Gastrocnemius medialis (tissue), 4 donors: ENCODE measurements at regions not wholly inside any gene's neighbourhood (a gene's known extent, or its start where the extent isn't known, plus 50 kb on each side); places are given as distances from the start of the nearest gene placed in this dataset.

ENCODE experiments used
- ATAC-seq, 2 donors: fragments of 150-250 bp; one replicate each; pipeline ENCODE4 v1.9.1; 2016
- DNase-seq, 2 donors: peaks; one replicate each; pipeline ENCODE4 v3.0.0-alpha.2; 2019
- H3K27ac ChIP-seq, 4 donors: fragments of 200-600 bp; sonication (generic); 1 replicate in 1 of 4; 2 replicates in 3 of 4; pipeline ENCODE4 v1.5.1; 2016 to 2018; ENCODE audit warnings: mild to moderate bottlenecking in 2 of 4, moderate library complexity in 1 of 4
- H3K27me3 ChIP-seq, 3 donors: fragments of 200-600 bp; sonication (generic) in 2 of 3; 1 replicate in 1 of 3; 2 replicates in 2 of 3; pipeline versions ENCODE4 v1.5.1 to v1.6.0; 2016 to 2019; ENCODE audit warnings: mild to moderate bottlenecking in 1 of 3, moderate library complexity in 1 of 3
- H3K36me3 ChIP-seq, 2 donors: fragments of 200-600 bp; sonication (generic) in 1 of 2; one replicate each; pipeline ENCODE4 v1.5.1; 2017 to 2018
- H3K4me1 ChIP-seq, 2 donors: fragments of 200-600 bp; sonication (generic) in 1 of 2; one replicate each; pipeline ENCODE4 v1.5.1; 2016 to 2017; ENCODE audit warnings: mild to moderate bottlenecking in 2 of 2
- H3K4me3 ChIP-seq, 4 donors: fragments of 200-600 bp; sonication (generic) in 3 of 4; 1 replicate in 1 of 4; 2 replicates in 3 of 4; pipeline ENCODE4 v1.5.1; 2016 to 2019; ENCODE audit warnings: mild to moderate bottlenecking in 2 of 4
- H3K9me3 ChIP-seq, 3 donors: fragments of 200-600 bp; sonication (generic) in 2 of 3; 1 replicate in 1 of 3; 2 replicates in 2 of 3; pipeline ENCODE4 v1.5.1; 2016 to 2019
- POLR2A ChIP-seq, 2 donors: fragments of 450-650 bp; IDR thresholded peaks; one replicate each; pipeline ENCODE4 v1.6.1; 2017; ENCODE audit warnings: antibody characterized with exemption in 2 of 2, mild to moderate bottlenecking in 2 of 2, moderate library complexity in 2 of 2
- in situ Hi-C, 4 donors: fragments of 200-750 bp; cut with MboI; loops; one replicate each; pipeline versions ENCODE4 v1.15.0 to v1.8.0; 2017; ENCODE audit warnings: low sequenced_read_pairs in 4 of 4
- intact Hi-C: fragments of 100-400 bp; cut with DNase I; formaldehyde crosslinking; loops from one replicate; pipeline ENCODE4 v1.15.1; 2023; ENCODE audit warnings: low total_unique reads
- TF ChIP-seq, protein P1 (sequence below), 5 experiments: fragments of 450-650 bp in 3 of 5; fragments of 200-600 bp in 2 of 5; sonication (generic) in 2 of 5; IDR thresholded peaks in 4 of 5; conservative IDR thresholded peaks in 1 of 5; 1 replicate in 4 of 5; 2 replicates in 1 of 5; pipeline ENCODE4 v1.5.1; 2016 to 2019; ENCODE audit warnings: antibody characterized with exemption in 5 of 5, mild to moderate bottlenecking in 3 of 5, moderate library complexity in 3 of 5

DNA sequence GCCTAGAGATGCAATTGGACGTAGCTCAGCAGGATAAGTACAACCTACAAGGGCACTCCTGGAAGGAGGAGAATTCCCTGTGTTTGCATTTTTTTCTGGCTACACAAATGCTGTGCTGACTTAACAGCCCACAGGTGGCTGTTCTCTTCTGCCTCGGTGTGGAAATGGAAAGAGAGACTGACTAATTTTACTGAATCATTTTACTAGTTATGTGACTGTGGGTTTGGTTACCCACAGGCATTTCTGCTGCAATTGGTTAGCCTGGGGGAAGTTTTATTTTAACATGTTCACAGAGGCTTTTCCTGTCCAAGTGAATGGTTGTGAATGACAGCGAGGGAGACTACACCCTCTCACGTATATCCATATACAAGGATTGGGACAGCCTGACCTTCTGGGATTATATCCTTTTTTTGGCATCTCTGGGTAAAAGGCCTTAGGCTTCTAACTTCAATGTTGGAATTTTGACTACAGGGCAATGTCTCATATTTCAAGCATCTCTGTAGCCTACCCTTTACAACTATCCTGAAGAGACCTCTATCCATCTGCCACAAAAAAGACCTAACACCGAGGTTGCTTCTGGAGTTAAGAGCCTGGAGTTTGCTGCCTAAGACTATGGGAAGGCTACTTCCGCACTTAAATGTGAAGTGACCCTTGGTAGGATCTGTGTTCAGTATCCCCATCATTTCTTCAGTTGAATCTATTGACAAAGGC lies 67.2 kb upstream of the TP63 start:
- Histone ChIP-seq H3K9me3 (no peaks in the 10 kb centered on the region), H3K4me3 (no peak overlapping the region), H3K27ac (peak overlapping the region in 2 of 4 donors; percentile 27 to 35), H3K4me1 (no peaks in the 10 kb centered on the region), H3K36me3 (no peaks in the 10 kb centered on the region), H3K27me3 (no peaks in the 10 kb centered on the region)
- intact Hi-C loops (no loop called here), in situ Hi-C loops (no loop called here)
- DNase-seq (peak in 1 of 2 donors; percentile 3), ATAC-seq (peak; percentile 78 to 80)
- TF ChIP-seq, protein P1, sequence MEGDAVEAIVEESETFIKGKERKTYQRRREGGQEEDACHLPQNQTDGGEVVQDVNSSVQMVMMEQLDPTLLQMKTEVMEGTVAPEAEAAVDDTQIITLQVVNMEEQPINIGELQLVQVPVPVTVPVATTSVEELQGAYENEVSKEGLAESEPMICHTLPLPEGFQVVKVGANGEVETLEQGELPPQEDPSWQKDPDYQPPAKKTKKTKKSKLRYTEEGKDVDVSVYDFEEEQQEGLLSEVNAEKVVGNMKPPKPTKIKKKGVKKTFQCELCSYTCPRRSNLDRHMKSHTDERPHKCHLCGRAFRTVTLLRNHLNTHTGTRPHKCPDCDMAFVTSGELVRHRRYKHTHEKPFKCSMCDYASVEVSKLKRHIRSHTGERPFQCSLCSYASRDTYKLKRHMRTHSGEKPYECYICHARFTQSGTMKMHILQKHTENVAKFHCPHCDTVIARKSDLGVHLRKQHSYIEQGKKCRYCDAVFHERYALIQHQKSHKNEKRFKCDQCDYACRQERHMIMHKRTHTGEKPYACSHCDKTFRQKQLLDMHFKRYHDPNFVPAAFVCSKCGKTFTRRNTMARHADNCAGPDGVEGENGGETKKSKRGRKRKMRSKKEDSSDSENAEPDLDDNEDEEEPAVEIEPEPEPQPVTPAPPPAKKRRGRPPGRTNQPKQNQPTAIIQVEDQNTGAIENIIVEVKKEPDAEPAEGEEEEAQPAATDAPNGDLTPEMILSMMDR (IDR thresholded peaks at IDR 0.05 in 4 of 5, conservative IDR thresholded peaks at IDR 0.05 in 1 of 5): no peak

GRCh38 chr3:189566550-189567130 lies 64.5 kb upstream of the TP63 start:
- intact Hi-C loops (no loop called here), in situ Hi-C loops (no loop called here)
- DNase-seq (no peak), ATAC-seq (no peak)
- H3K9me3 ChIP-seq: no peaks in the 10 kb centered on the region
- H3K27me3 ChIP-seq: no peaks in the 10 kb centered on the region
- TF ChIP-seq POLR2A (IDR thresholded peaks at IDR 0.05): no peak
- TF ChIP-seq, protein P1 (IDR thresholded peaks at IDR 0.05 in 4 of 5, conservative IDR thresholded peaks at IDR 0.05 in 1 of 5): no peak
- no peaks in the 10 kb centered on the region for H3K4me1 ChIP-seq
- no peaks in the 10 kb centered on the region for H3K36me3 ChIP-seq
- no peak overlapping the region for H3K4me3 ChIP-seq
- H3K27ac ChIP-seq: no peak overlapping the region

- intact Hi-C loops: no loop called here
- no peak for ATAC-seq
- no peak for DNase-seq
- H3K27ac ChIP-seq: no peak overlapping the region
- in situ Hi-C loops: no loop called here
- H3K27me3 ChIP-seq: no peaks in the 10 kb centered on the region
- H3K4me1 ChIP-seq: no peaks in the 10 kb centered on the region
- no peak for TF ChIP-seq POLR2A (IDR thresholded peaks at IDR 0.05)
- TF ChIP-seq, protein P1 (IDR thresholded peaks at IDR 0.05 in 4 of 5, conservative IDR thresholded peaks at IDR 0.05 in 1 of 5): no peak
- no peaks in the 10 kb centered on the region for H3K9me3 ChIP-seq
- no peak overlapping the region for H3K4me3 ChIP-seq
- no peaks in the 10 kb centered on the region for H3K36me3 ChIP-seq
Observed at GRCh38 chr3:189567322-189567721, 63.9 kb upstream of the TP63 start.

- in situ Hi-C loops (no loop called here), intact Hi-C loops (no loop called here)
- H3K4me3 ChIP-seq: no peak overlapping the region
- ATAC-seq: no peak
- no peaks in the 10 kb centered on the region for H3K27me3 ChIP-seq
- no peaks in the 10 kb centered on the region for H3K4me1 ChIP-seq
- no peak for DNase-seq
- TF ChIP-seq, protein P1 (IDR thresholded peaks at IDR 0.05 in 4 of 5, conservative IDR thresholded peaks at IDR 0.05 in 1 of 5): no peak
- no peak for TF ChIP-seq POLR2A (IDR thresholded peaks at IDR 0.05)
- H3K27ac ChIP-seq: no peak overlapping the region
- H3K36me3 ChIP-seq: no peaks in the 10 kb centered on the region
- no peaks in the 10 kb centered on the region for H3K9me3 ChIP-seq
Observed at GRCh38 chr3:189567766-189568420, 63.3 kb upstream of the TP63 start.
